Esophagus (tissue), 2 donors: ENCODE measurements at regions not wholly inside any gene's neighbourhood (a gene's known extent, or its start where the extent isn't known, plus 50 kb on each side); places are given as distances from the start of the nearest gene placed in this dataset.

ENCODE experiments used
- H3K27ac ChIP-seq, 2 donors: one replicate each; pipeline ENCODE4 v1.5.1; 2013; ENCODE audit warnings: low read depth in 2 of 2, mild to moderate bottlenecking in 2 of 2, inconsistent platforms in 1 of 2, low read length in 1 of 2, moderate library complexity in 1 of 2
- H3K27me3 ChIP-seq, 2 donors: one replicate each; pipeline ENCODE4 v1.6.1; 2013; ENCODE audit warnings: low read length in 2 of 2, control low read depth in 1 of 2, mild to moderate bottlenecking in 1 of 2; ENCODE audit not compliant: insufficient read depth in 2 of 2, control insufficient read depth in 1 of 2
- H3K36me3 ChIP-seq, 2 donors: one replicate each; pipeline ENCODE4 v1.6.1; 2013; ENCODE audit warnings: low read length in 1 of 2; ENCODE audit not compliant: control insufficient read depth in 2 of 2, insufficient read depth in 2 of 2
- H3K4me1 ChIP-seq, 2 donors: one replicate each; pipeline ENCODE4 v1.6.1; 2013; ENCODE audit warnings: low read length in 1 of 2; ENCODE audit not compliant: control insufficient read depth in 2 of 2, insufficient read depth in 2 of 2
- H3K4me3 ChIP-seq, 2 donors: one replicate each; pipeline ENCODE4 v1.5.1; 2013; ENCODE audit warnings: low read length in 2 of 2, mild to moderate bottlenecking in 2 of 2, low read depth in 1 of 2, moderate library complexity in 1 of 2
- H3K9me3 ChIP-seq, 2 donors: one replicate each; pipeline ENCODE4 v1.6.1; 2013; ENCODE audit warnings: mild to moderate bottlenecking in 2 of 2, low read depth in 1 of 2, low read length in 1 of 2, moderate library complexity in 1 of 2; ENCODE audit not compliant: control insufficient read depth in 2 of 2, insufficient read depth in 1 of 2
- WGBS, 2 donors: extraction: QIAGEN DNeasy Blood & Tissue Kit; methylation state at CpG; one replicate each; pipeline ENCODE4 v1.1.7; 2013; 5-methylcytosine and 5-hydroxymethylcytosine counted together
- donor health status: healthy with polysubstance abuse.
- donor health status: Bipolar disorder and iron deficiency.

GRCh38 chr5:98282521-98282920, 490.9 kb upstream of the RGMB start:
- Histone ChIP-seq H3K27ac (no peak overlapping the region), H3K36me3 (no peaks in the 10 kb centered on the region), H3K27me3 (no peaks in the 10 kb centered on the region), H3K4me3 (no peak overlapping the region), H3K4me1 (no peaks in the 10 kb centered on the region), H3K9me3 (no peaks in the 10 kb centered on the region)
- WGBS, 2 donors: 60 to 80% methylated on average over 1 of the region's 1 CpG

DNA sequence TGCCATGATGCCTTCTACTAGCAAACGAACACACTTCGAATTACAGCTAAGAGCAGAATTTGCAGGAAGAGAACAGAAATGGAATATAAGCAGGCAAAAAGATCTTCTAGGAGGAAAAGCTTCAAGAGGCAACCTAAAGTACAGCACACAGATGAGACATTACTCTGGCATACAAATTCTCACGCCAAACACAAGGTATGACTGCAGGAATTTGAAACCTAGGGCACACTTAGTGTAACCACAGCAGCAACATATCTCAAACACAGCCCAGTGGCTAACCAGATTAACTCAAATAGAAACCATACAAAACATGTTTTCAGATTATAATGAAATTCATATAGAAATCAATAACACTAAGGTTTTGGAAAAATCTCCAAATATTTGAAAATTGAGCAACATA, 481.0 kb upstream of the RGMB start:
- no peaks in the 10 kb centered on the region for H3K36me3 ChIP-seq
- no peak overlapping the region for H3K4me3 ChIP-seq
- H3K27me3 ChIP-seq: no peaks in the 10 kb centered on the region
- WGBS, 2 donors: 88 to 89% methylated on average over 3 of the region's 3 CpGs
- no peak overlapping the region for H3K27ac ChIP-seq
- no peaks in the 10 kb centered on the region for H3K4me1 ChIP-seq
- no peaks in the 10 kb centered on the region for H3K9me3 ChIP-seq

DNA sequence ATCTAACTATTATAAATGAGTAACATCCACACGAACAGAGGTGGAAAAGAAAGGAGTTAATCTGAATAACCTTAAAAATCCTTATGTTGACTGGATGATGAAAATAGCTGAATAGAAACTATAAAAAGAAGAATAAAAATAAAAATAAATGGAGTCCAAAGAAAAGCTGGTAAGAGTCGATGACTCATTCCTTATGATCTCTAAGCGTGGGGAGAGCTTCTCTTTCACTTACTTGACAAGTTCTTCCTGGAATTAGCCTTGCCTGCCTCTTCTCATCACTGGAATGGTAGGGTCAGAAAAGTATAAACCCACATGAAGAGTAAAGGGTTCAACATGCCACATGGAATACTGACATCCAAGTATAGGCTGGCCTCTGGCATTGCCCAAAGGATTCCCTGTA, 477.0 kb upstream of the RGMB start:
- Histone ChIP-seq H3K4me1 (no peaks in the 10 kb centered on the region), H3K4me3 (no peak overlapping the region), H3K27me3 (no peaks in the 10 kb centered on the region), H3K9me3 (no peaks in the 10 kb centered on the region), H3K27ac (no peak overlapping the region), H3K36me3 (no peaks in the 10 kb centered on the region)
- 39 to 61% methylated on average over 3 of the region's 3 CpGs for WGBS, 2 donors

DNA sequence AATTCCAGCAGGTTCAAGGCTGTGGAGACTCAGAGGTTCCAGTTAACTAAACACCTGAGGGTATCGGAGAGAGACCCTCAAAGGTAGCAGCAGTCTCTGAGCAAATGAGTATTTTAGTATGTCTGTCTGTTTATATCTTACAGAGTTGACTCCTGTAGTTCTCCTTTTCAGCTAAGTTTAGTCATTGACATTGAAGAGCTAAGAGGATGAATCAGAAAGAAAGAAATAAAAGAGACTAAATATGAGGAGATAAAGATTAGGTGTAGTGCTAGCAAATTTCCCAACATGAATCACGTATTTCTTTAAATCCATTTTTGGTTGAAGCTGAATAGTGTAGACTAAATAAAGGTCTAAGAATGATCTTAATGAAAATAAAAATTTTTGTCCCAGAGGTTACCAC, 474.0 kb upstream of the RGMB start:
- no peaks in the 10 kb centered on the region for H3K9me3 ChIP-seq
- no peaks in the 10 kb centered on the region for H3K4me1 ChIP-seq
- no peaks in the 10 kb centered on the region for H3K27me3 ChIP-seq
- H3K4me3 ChIP-seq: no peak overlapping the region
- no peaks in the 10 kb centered on the region for H3K36me3 ChIP-seq
- 95 to 97% methylated on average over 2 of the region's 2 CpGs for WGBS, 2 donors
- H3K27ac ChIP-seq: no peak overlapping the region

DNA sequence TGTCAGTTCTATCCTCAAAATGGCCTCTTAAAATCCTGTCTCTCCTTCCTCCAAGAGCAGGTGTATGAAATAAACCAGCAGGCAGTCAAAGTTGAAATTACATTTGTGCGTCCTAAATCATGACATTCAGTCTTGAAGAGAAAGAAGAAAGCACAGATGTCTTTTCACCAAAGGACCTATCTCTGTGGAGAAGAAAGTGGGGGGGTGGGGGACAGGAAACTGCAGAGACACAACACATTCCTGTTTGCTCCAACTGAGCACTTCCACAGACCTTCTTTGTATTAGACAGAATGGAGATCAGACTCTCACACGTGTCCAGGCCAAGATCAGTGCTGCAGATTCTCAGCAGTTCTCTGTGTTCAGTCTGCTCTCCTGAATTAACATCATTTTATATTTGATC, 471.9 kb upstream of the RGMB start:
- Histone ChIP-seq H3K36me3 (no peaks in the 10 kb centered on the region), H3K4me1 (no peaks in the 10 kb centered on the region), H3K27me3 (no peaks in the 10 kb centered on the region), H3K4me3 (no peak overlapping the region), H3K27ac (no peak overlapping the region), H3K9me3 (no peaks in the 10 kb centered on the region)
- WGBS, 2 donors: 59 to 71% methylated on average over 2 of the region's 2 CpGs

DNA sequence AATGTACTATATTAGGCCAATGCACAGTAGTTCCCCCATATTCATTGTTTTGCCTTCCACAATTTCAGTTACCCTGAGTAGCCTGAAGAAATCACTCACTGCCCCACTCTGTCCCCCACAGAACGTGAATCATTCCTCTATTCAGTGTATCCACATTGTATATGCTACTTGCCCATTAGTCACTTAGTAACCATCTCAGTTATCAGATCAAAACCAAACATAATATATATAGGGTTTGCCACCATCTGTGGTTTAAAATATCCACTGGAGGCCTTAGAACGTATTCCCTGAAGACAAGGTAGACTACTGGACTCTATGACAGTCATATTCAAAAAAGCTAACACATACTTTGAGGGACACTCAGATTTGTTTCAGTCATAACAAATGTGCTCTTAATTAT, 465.7 kb upstream of the RGMB start:
- H3K4me3 ChIP-seq: no peak overlapping the region
- WGBS, 2 donors: 80 to 84% methylated on average over 2 of the region's 2 CpGs
- peaks cover 0 to 3% of the 10 kb centered on the region in 2 donors for H3K4me1 ChIP-seq
- no peaks in the 10 kb centered on the region for H3K27me3 ChIP-seq
- H3K36me3 ChIP-seq: no peaks in the 10 kb centered on the region
- H3K9me3 ChIP-seq: no peaks in the 10 kb centered on the region
- H3K27ac ChIP-seq: no peak overlapping the region

DNA sequence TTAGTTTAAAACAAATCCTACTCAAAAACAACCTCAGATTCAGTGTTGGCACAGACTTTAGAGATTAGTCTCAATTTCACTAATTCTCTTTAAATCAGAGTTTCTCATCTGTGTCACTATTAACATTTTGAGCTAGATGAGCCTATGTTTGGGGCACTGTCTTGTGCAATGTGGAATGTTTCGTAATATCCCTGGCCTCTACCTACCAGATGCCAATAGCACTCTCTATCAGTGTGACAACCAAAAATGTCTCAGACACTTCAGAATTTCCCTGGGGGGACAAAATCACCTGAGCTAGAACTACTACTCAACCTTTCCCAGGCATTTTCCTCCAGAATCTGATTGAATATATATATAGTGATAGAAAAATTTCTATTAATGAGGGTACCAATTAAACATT, 465.2 kb upstream of the RGMB start:
- Histone ChIP-seq H3K36me3 (no peaks in the 10 kb centered on the region), H3K4me1 (peaks cover 0 to 3% of the 10 kb centered on the region in 2 donors), H3K9me3 (no peaks in the 10 kb centered on the region), H3K4me3 (no peak overlapping the region), H3K27ac (no peak overlapping the region), H3K27me3 (no peaks in the 10 kb centered on the region)
- 94 to 100% methylated on average over 1 of the region's 1 CpG for WGBS, 2 donors

DNA sequence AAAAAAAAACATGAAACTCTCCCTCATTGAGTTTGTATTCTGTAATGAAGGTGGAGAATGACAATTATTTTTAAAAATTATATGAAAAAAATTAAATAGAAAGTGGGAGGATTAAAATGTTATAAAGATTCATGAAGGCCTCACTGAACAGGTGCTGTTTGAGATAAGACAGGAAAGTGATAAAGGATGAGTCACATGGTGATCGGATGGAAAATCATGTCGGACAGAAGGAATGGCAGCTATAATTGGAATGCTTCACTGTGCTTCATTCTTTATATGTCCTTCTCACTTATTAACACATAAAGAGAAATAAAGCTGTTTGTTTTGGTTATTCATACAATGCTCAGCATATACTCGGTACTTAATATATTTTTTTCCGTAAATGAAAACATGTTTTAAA, 464.5 kb upstream of the RGMB start:
- Histone ChIP-seq H3K4me1 (peaks cover 0 to 3% of the 10 kb centered on the region in 2 donors), H3K36me3 (no peaks in the 10 kb centered on the region), H3K27me3 (no peaks in the 10 kb centered on the region), H3K9me3 (no peaks in the 10 kb centered on the region), H3K4me3 (no peak overlapping the region), H3K27ac (no peak overlapping the region)
- WGBS, 2 donors: 71 to 78% methylated on average over 4 of the region's 4 CpGs

- no peak overlapping the region for H3K4me3 ChIP-seq
Observed at GRCh38 chr5:98309785-98310598, 463.5 kb upstream of the RGMB start.

GRCh38 chr5:98314292-98314691, 459.2 kb upstream of the RGMB start:
- H3K4me3 ChIP-seq: no peak overlapping the region
- H3K36me3 ChIP-seq: no peaks in the 10 kb centered on the region
- no peaks in the 10 kb centered on the region for H3K27me3 ChIP-seq
- no peaks in the 10 kb centered on the region for H3K9me3 ChIP-seq
- peaks cover 0 to 3% of the 10 kb centered on the region in 2 donors for H3K4me1 ChIP-seq
- no peak overlapping the region for H3K27ac ChIP-seq

More at GRCh38 chr5:98309785-98310598, 463.5 kb upstream of the RGMB start:
- H3K4me1 ChIP-seq: peaks cover 0 to 3% of the 10 kb centered on the region in 2 donors
- no peak overlapping the region for H3K27ac ChIP-seq
- 37 to 39% methylated on average over 7 of the region's 7 CpGs for WGBS, 2 donors
- no peaks in the 10 kb centered on the region for H3K9me3 ChIP-seq
- H3K27me3 ChIP-seq: no peaks in the 10 kb centered on the region
- H3K36me3 ChIP-seq: no peaks in the 10 kb centered on the region
